ENCODE measurements at regions not wholly inside any gene's neighbourhood (a gene's known extent, or its start where the extent isn't known, plus 50 kb on each side); places are given as distances from the start of the nearest gene placed in this dataset.
"Not testable (repeated sequence)": the region's sequence is repeated elsewhere in the genome, so short reads cannot be mapped to it uniquely, and the experiment has no call there.

- Mint-ChIP-seq H3K27me3 (ENCODE audit: low read depth) (no peaks in the 10 kb centered on the region), H3K4me3 (no peak overlapping the region), H3K4me1 (ENCODE audit: low read depth) (no peaks in the 10 kb centered on the region), H3K9me3 (no peaks in the 10 kb centered on the region), H3K36me3 (ENCODE audit: low read depth) (no peaks in the 10 kb centered on the region), H3K27ac (no peak overlapping the region)
Observed at GRCh38 chr19:28305513-28305912, 907.4 kb downstream of the UQCRFS1 start.

DNA sequence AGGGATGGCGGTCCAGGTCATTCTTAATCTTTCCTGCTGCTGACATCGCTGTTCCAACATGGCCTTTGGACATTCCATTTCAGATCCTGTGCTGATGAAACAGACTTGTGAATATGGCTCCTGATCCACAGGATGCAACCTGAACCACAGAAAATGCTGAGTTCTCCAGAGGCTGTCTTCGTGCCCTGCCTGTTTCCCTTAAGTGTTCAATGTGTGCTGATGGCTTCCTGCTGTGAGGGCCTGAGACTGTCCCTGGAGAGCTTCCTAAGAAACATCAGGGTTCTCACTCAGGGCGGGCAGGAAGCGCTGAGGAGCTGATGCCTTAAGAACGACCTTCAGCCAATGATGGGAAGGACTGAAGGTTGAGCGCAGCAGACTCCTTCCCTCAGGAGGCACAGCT lies 909.4 kb downstream of the UQCRFS1 start:
- Mint-ChIP-seq H3K27me3 (ENCODE audit: low read depth) (no peaks in the 10 kb centered on the region), H3K36me3 (ENCODE audit: low read depth) (no peaks in the 10 kb centered on the region), H3K27ac (no peak overlapping the region), H3K4me3 (no peak overlapping the region), H3K4me1 (ENCODE audit: low read depth) (no peaks in the 10 kb centered on the region), H3K9me3 (no peaks in the 10 kb centered on the region)

DNA sequence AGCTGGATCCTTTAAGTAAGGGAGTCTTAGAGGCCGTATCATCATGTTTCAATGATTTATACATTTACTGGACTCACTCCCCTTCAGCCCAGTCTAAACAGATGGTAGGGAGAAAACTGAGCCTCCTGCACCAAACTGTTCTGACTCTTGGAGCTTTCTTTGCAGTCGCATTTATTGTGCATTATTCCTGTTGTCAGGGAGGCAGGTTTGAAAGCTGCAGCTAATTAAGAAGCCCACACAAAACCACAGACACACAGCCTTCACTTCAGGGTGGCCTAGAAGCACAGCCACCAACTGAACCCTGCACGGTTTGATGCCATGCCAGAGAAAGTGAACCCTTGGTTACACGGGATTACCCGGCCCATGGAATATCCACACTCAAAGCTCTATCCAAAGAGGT lies 911.0 kb downstream of the UQCRFS1 start:
- H3K9me3 Mint-ChIP-seq: no peaks in the 10 kb centered on the region
- H3K4me3 Mint-ChIP-seq: no peak overlapping the region
- no peaks in the 10 kb centered on the region for H3K36me3 Mint-ChIP-seq (ENCODE audit: low read depth)
- H3K4me1 Mint-ChIP-seq (ENCODE audit: low read depth): no peaks in the 10 kb centered on the region
- no peak overlapping the region for H3K27ac Mint-ChIP-seq
- no peaks in the 10 kb centered on the region for H3K27me3 Mint-ChIP-seq (ENCODE audit: low read depth)

DNA sequence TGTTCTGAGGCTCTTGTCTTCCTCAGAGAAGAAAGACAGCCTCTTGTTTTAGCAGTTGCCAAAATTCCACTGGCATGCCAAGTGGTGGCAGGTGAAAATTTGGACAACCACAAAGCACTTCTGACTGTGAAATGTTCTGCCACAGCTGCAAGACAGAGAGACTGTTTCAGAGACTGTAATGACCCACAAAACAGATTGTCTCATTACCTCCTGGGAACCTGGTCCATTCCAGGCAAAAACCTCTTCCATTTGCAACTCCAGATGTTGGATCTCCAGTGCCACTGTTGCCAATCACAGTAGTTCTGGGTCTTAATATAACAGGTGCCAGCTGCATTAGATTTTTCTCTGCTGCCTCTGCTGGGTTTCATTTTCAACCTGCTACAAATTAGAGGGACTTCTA lies 911.5 kb downstream of the UQCRFS1 start:
- no peak overlapping the region for H3K27ac Mint-ChIP-seq
- H3K4me1 Mint-ChIP-seq (ENCODE audit: low read depth): no peaks in the 10 kb centered on the region
- no peaks in the 10 kb centered on the region for H3K27me3 Mint-ChIP-seq (ENCODE audit: low read depth)
- H3K9me3 Mint-ChIP-seq: no peaks in the 10 kb centered on the region
- H3K36me3 Mint-ChIP-seq (ENCODE audit: low read depth): no peaks in the 10 kb centered on the region
- no peak overlapping the region for H3K4me3 Mint-ChIP-seq

DNA sequence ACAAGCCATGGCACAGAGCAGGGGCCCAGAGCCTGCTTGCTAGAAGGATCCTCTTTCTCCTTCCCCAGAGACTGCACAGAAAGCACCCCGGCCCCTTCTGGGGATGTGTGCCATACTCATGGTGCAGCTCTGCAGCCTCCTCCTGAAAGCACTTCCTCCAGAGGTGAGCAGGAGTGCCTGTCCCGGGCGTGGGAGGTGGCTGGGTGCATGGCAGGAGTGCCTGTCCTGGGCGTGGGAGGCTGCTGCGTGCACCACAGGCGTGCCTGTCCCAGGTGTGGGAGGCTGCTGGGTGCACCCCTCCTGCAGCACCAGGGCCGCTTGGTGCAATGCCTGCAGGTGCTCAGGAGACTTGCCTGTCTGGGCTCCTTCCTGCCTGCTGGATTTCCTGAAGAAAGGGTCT lies 913.3 kb downstream of the UQCRFS1 start:
- Mint-ChIP-seq H3K36me3 (ENCODE audit: low read depth) (no peaks in the 10 kb centered on the region), H3K4me1 (ENCODE audit: low read depth) (no peaks in the 10 kb centered on the region), H3K4me3 (no peak overlapping the region), H3K27me3 (ENCODE audit: low read depth) (no peaks in the 10 kb centered on the region), H3K27ac (no peak overlapping the region), H3K9me3 (peaks cover 5% of the 10 kb centered on the region)

- Mint-ChIP-seq H3K27me3 (ENCODE audit: low read depth) (no peaks in the 10 kb centered on the region), H3K4me3 (no peak overlapping the region), H3K9me3 (peaks cover 5% of the 10 kb centered on the region), H3K36me3 (ENCODE audit: low read depth) (no peaks in the 10 kb centered on the region), H3K4me1 (ENCODE audit: low read depth) (no peaks in the 10 kb centered on the region), H3K27ac (no peak overlapping the region)
Observed at GRCh38 chr19:28297586-28298157, 915.3 kb downstream of the UQCRFS1 start.

GRCh38 chr19:28297036-28297435 lies 915.9 kb downstream of the UQCRFS1 start:
- peaks cover 5% of the 10 kb centered on the region for H3K9me3 Mint-ChIP-seq
- no peak overlapping the region for H3K27ac Mint-ChIP-seq
- no peaks in the 10 kb centered on the region for H3K4me1 Mint-ChIP-seq (ENCODE audit: low read depth)
- H3K4me3 Mint-ChIP-seq: no peak overlapping the region
- no peaks in the 10 kb centered on the region for H3K36me3 Mint-ChIP-seq (ENCODE audit: low read depth)
- H3K27me3 Mint-ChIP-seq (ENCODE audit: low read depth): no peaks in the 10 kb centered on the region

- H3K9me3 Mint-ChIP-seq: peaks cover 5% of the 10 kb centered on the region
Observed at GRCh38 chr19:28296506-28296905, 916.4 kb downstream of the UQCRFS1 start.

GRCh38 chr19:28294975-28295374 lies 918.0 kb downstream of the UQCRFS1 start:
- H3K4me3 Mint-ChIP-seq; H3K27me3 Mint-ChIP-seq (ENCODE audit: low read depth); H3K9me3 Mint-ChIP-seq; H3K27ac Mint-ChIP-seq; H3K4me1 Mint-ChIP-seq (ENCODE audit: low read depth); H3K36me3 Mint-ChIP-seq (ENCODE audit: low read depth): not testable (repeated sequence)

More at GRCh38 chr19:28296506-28296905, 916.4 kb downstream of the UQCRFS1 start:
- no peak overlapping the region for H3K27ac Mint-ChIP-seq
- no peaks in the 10 kb centered on the region for H3K27me3 Mint-ChIP-seq (ENCODE audit: low read depth)
- H3K4me1 Mint-ChIP-seq (ENCODE audit: low read depth): no peaks in the 10 kb centered on the region
- no peaks in the 10 kb centered on the region for H3K36me3 Mint-ChIP-seq (ENCODE audit: low read depth)
- H3K4me3 Mint-ChIP-seq: no peak overlapping the region

- no peaks in the 10 kb centered on the region for H3K36me3 Mint-ChIP-seq (ENCODE audit: low read depth)
- no peak overlapping the region for H3K27ac Mint-ChIP-seq
- no peaks in the 10 kb centered on the region for H3K27me3 Mint-ChIP-seq (ENCODE audit: low read depth)
- peaks cover 5% of the 10 kb centered on the region for H3K9me3 Mint-ChIP-seq
- H3K4me3 Mint-ChIP-seq: no peak overlapping the region
- no peaks in the 10 kb centered on the region for H3K4me1 Mint-ChIP-seq (ENCODE audit: low read depth)
Observed at GRCh38 chr19:28294395-28294794, 918.6 kb downstream of the UQCRFS1 start.

DNA sequence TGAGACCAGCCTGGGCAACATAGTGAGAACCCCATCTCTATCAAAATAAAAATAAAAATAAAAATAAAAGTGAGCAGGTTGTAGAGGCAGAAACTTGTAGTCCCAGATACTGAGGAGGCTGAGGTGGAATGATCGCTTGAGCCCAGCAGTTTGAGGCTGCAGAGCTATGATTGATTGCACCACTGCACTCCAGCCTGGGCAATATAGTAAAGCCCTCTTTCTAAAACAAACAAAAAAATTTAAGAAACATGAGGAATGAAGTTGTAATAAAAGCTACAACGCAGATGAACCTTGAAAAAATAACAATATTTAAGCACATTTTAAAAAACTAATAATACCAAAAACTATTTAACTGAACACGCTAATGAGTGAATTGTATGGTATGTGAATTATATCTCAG lies 919.3 kb downstream of the UQCRFS1 start:
- Mint-ChIP-seq H3K36me3 (ENCODE audit: low read depth) (no peaks in the 10 kb centered on the region), H3K4me3 (no peak overlapping the region), H3K27ac (no peak overlapping the region), H3K4me1 (ENCODE audit: low read depth) (no peaks in the 10 kb centered on the region), H3K9me3 (peaks cover 5% of the 10 kb centered on the region), H3K27me3 (ENCODE audit: low read depth) (no peaks in the 10 kb centered on the region)

GRCh38 chr19:28292822-28293500 lies 920.0 kb downstream of the UQCRFS1 start:
- Mint-ChIP-seq H3K36me3 (ENCODE audit: low read depth) (no peaks in the 10 kb centered on the region), H3K4me1 (ENCODE audit: low read depth) (no peaks in the 10 kb centered on the region), H3K9me3 (peaks cover 5% of the 10 kb centered on the region), H3K27ac (no peak overlapping the region), H3K27me3 (ENCODE audit: low read depth) (no peaks in the 10 kb centered on the region), H3K4me3 (no peak overlapping the region)

DNA sequence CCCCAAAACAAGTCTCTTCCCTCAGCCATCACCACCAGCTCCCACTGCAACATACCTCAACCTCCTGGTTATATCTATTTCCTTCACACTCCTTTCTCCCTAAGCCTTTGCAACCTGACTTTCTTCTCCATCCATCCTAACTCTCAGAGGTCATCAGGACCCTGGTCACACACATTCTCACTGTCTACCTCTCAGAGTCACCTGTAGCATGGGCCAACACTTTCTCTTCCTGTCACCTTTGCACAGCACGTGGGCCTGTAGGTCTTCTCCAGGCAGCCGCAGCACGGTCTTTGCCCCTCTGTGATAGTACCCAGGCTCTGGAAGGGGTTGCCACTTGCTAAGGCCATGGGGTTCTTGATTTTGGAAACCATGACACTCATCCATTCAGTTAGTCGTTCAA lies 921.1 kb downstream of the UQCRFS1 start:
- Mint-ChIP-seq H3K4me3 (no peak overlapping the region), H3K36me3 (ENCODE audit: low read depth) (no peaks in the 10 kb centered on the region), H3K27me3 (ENCODE audit: low read depth) (no peaks in the 10 kb centered on the region), H3K27ac (no peak overlapping the region), H3K9me3 (peaks cover 5% of the 10 kb centered on the region), H3K4me1 (ENCODE audit: low read depth) (no peaks in the 10 kb centered on the region)

DNA sequence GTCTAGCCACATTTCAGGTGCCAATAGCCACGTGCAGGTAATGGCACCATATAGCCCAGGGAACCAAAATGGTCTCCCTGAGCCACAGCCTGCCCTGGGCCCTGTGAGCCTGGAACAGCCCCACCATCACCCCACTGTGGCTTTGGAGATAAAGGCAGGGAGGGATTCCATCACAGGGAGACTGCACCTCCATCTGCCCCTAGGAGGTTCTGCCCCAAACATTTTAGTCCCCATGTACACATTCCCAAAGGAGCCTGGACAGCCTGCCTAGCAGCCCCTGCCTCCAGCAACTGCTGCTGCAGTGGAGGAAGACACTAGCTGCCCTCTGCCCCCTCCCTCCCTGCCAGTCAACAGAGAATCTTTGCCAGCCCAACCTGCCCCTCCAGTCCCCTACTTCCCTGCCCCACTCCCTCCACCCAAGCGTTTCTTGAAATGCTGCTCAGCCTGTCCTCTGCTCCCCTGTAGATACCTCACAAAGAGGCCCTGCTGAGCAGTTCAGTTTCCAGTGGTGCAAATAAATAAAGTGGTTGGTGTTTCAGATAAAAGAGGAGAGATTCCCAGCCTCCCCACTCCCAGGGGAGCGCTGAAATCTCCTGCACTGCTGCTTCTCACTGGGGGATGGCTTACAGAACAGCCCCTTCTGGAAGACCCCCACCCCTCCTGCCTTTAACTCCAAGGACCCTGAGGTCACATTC lies 921.8 kb downstream of the UQCRFS1 start:
- peaks cover 5% of the 10 kb centered on the region for H3K9me3 Mint-ChIP-seq
- no peaks in the 10 kb centered on the region for H3K36me3 Mint-ChIP-seq (ENCODE audit: low read depth)
- peaks cover 3% of the 10 kb centered on the region for H3K27me3 Mint-ChIP-seq (ENCODE audit: low read depth)
- H3K4me3 Mint-ChIP-seq: no peak overlapping the region
- no peaks in the 10 kb centered on the region for H3K4me1 Mint-ChIP-seq (ENCODE audit: low read depth)
- H3K27ac Mint-ChIP-seq: no peak overlapping the region

GRCh38 chr19:28289295-28290063 lies 923.5 kb downstream of the UQCRFS1 start:
- Mint-ChIP-seq H3K4me3 (no peak overlapping the region), H3K36me3 (ENCODE audit: low read depth) (no peaks in the 10 kb centered on the region), H3K27me3 (ENCODE audit: low read depth) (peaks cover 3% of the 10 kb centered on the region), H3K27ac (no peak overlapping the region), H3K4me1 (ENCODE audit: low read depth) (no peaks in the 10 kb centered on the region), H3K9me3 (peaks cover 5% of the 10 kb centered on the region)
